ENCODE measurements at regions not wholly inside any gene's neighbourhood (a gene's known extent, or its start where the extent isn't known, plus 50 kb on each side); places are given as distances from the start of the nearest gene placed in this dataset.

GRCh38 chr3:145798007-145798406 lies 363.0 kb downstream of the PLOD2 start:
- no peak for DNase-seq

- DNase-seq, result no peak
Measured at GRCh38 chr3:145798696-145799537, 362.1 kb downstream of the PLOD2 start.

GRCh38 chr3:145801696-145802095 lies 359.3 kb downstream of the PLOD2 start:
- DNase-seq, result no peak

- DNase-seq, result no peak
Measured at GRCh38 chr3:145807990-145808389, 353.0 kb downstream of the PLOD2 start.

- no peak for DNase-seq
Measured at GRCh38 chr3:145812391-145812790, 348.6 kb downstream of the PLOD2 start.

- DNase-seq, result no peak
Measured at GRCh38 chr3:145815707-145816413, 345.1 kb downstream of the PLOD2 start.

- DNase-seq, result no peak
Measured at GRCh38 chr3:145817870-145818483, 343.0 kb downstream of the PLOD2 start.

- no peak for DNase-seq
Measured at GRCh38 chr3:145820170-145820569, 340.8 kb downstream of the PLOD2 start.

GRCh38 chr3:145842294-145842902 lies 318.6 kb downstream of the PLOD2 start:
- DNase-seq, result no peak

- DNase-seq, result no peak
Measured at GRCh38 chr3:145843561-145843960, 317.4 kb downstream of the PLOD2 start.

GRCh38 chr3:145849115-145849514 lies 311.9 kb downstream of the PLOD2 start:
- DNase-seq, result no peak

GRCh38 chr3:145854499-145854898 lies 306.5 kb downstream of the PLOD2 start:
- no peak for DNase-seq

- no peak for DNase-seq
Measured at GRCh38 chr3:145857956-145858355, 303.0 kb downstream of the PLOD2 start.

GRCh38 chr3:145864336-145864735 lies 296.6 kb downstream of the PLOD2 start:
- no peak for DNase-seq

GRCh38 chr3:145865399-145866018 lies 295.5 kb downstream of the PLOD2 start:
- no peak for DNase-seq

- no peak for DNase-seq
Measured at GRCh38 chr3:145869958-145870357, 291.0 kb downstream of the PLOD2 start.

GRCh38 chr3:145882436-145882835 lies 278.5 kb downstream of the PLOD2 start:
- DNase-seq, result no peak

- DNase-seq, result no peak
Measured at GRCh38 chr3:145889730-145890129, 271.3 kb downstream of the PLOD2 start.

GRCh38 chr3:145892869-145893268 lies 268.1 kb downstream of the PLOD2 start:
- DNase-seq, result no peak

- DNase-seq, result no peak
Measured at GRCh38 chr3:145893331-145893730, 267.7 kb downstream of the PLOD2 start.

- no peak for DNase-seq
Measured at GRCh38 chr3:145898487-145898886, 262.5 kb downstream of the PLOD2 start.

- DNase-seq, result no peak
Measured at GRCh38 chr3:145899241-145899640, 261.7 kb downstream of the PLOD2 start.
